Fibroblast of mammary gland (primary cell): ENCODE measurements at regions not wholly inside any gene's neighbourhood (a gene's known extent, or its start where the extent isn't known, plus 50 kb on each side); places are given as distances from the start of the nearest gene placed in this dataset.

Experiments used
- DNase-seq: peaks from one replicate; pipeline ENCODE4 v3.0.0-alpha.2; 2010; ENCODE audit warnings: low read depth
- H3K4me3 ChIP-seq: 2 replicates; pipeline ENCODE4 v1.5.1; 2011; ENCODE audit warnings: low read depth, mild to moderate bottlenecking, low read length, moderate library complexity; ENCODE audit not compliant: control insufficient read depth
- CTCF ChIP-seq: conservative IDR thresholded peaks from 2 replicates; pipeline ENCODE4 v1.5.1; 2011; ENCODE audit warnings: low read depth, low read length, inconsistent platforms; ENCODE audit not compliant: control insufficient read depth, insufficient read depth

GRCh38 chr4:32658019-32658418 is 1937.8 kb downstream of the PCDH7 start:
- TF ChIP-seq CTCF, result no peak
- H3K4me3 ChIP-seq, result no peak overlapping the region
- DNase-seq, result no peak

GRCh38 chr4:32661229-32661628 is 1941.1 kb downstream of the PCDH7 start:
- TF ChIP-seq CTCF, result no peak
- no peak for DNase-seq
- H3K4me3 ChIP-seq, result no peak overlapping the region

- H3K4me3 ChIP-seq, result no peak overlapping the region
- no peak for DNase-seq
- TF ChIP-seq CTCF, result no peak
These were observed 1942.6 kb downstream of the PCDH7 start for GRCh38 chr4:32662803-32663202.

GRCh38 chr4:32672359-32672758 is 1952.2 kb downstream of the PCDH7 start:
- DNase-seq, result no peak
- no peak for TF ChIP-seq CTCF

GRCh38 chr4:32680946-32681345 is 1960.8 kb downstream of the PCDH7 start:
- no peak overlapping the region for H3K4me3 ChIP-seq
- no peak for TF ChIP-seq CTCF
- no peak for DNase-seq

More at GRCh38 chr4:32672359-32672758, 1952.2 kb downstream of the PCDH7 start:
- no peak overlapping the region for H3K4me3 ChIP-seq

- no peak overlapping the region for H3K4me3 ChIP-seq
- no peak for TF ChIP-seq CTCF
- no peak for DNase-seq
These were observed 1964.0 kb downstream of the PCDH7 start for GRCh38 chr4:32684160-32684559.

- no peak for TF ChIP-seq CTCF
- H3K4me3 ChIP-seq, result no peak overlapping the region
- no peak for DNase-seq
These were observed 1966.0 kb downstream of the PCDH7 start for GRCh38 chr4:32686123-32686522.
